ENCODE measurements at regions not wholly inside any gene's neighbourhood (a gene's known extent, or its start where the extent isn't known, plus 50 kb on each side); places are given as distances from the start of the nearest gene placed in this dataset.

DNA sequence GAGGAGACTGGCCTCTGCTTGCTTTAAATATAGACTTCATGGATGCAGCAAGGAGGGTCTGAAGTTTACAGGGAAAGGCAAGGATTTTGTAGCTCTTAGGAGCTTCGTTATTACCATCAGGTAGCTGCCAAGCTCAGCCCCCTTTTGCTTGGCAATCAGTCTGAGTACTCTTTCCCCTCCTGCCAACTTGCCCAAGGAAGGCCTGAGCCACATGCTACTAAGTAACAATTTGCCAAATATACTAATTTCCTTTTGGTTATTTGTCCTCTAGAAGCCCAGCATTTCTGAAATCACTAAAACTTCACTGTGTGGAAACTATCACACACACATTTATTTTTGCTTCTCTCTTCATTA lies 85.5 kb upstream of the ITPRID2 start:
- H3K79me2 ChIP-seq (ENCODE audit: control insufficient read depth, insufficient read depth, low read length), result no peaks in the 10 kb centered on the region
- no peak for FAIRE-seq
- peak overlapping the region; percentile 85 for H3K27ac ChIP-seq (ENCODE audit: insufficient read depth, low read depth, low read length)
- no peak overlapping the region for H3K4me3 ChIP-seq (replicated peaks in 1 of 3; ENCODE audit: insufficient read depth in 1 of 3, low read depth in 1 of 3, low read length in 3 of 3)
- peak overlapping the region; percentile 78 for H3K9ac ChIP-seq (replicated peaks; ENCODE audit: extremely low read depth, insufficient read depth, low read length)
- no peaks in the 10 kb centered on the region for H3K27me3 ChIP-seq (ENCODE audit: control insufficient read depth in 2 of 2, insufficient read depth in 2 of 2, low read length in 2 of 2)
- POLR2A ChIA-PET, result no interaction called here
- no peaks in the 10 kb centered on the region for H3K36me3 ChIP-seq (ENCODE audit: control insufficient read depth in 2 of 2, extremely low read depth in 1 of 2, insufficient read depth in 2 of 2, low read length in 2 of 2)
- no peaks in the 10 kb centered on the region for H4K20me1 ChIP-seq (replicated peaks; ENCODE audit: control insufficient read depth, extremely low read depth, insufficient read depth, low read length)
- dilution Hi-C loops (cut with MboI; ENCODE audit: extremely low pct_ligation_motif_present, low sequenced_read_pairs), result no loop called here
- H2AFZ ChIP-seq (ENCODE audit: low read depth, low read length), result peak overlapping the region; percentile 83
- H3K4me2 ChIP-seq (ENCODE audit: insufficient read depth, low read length), result peak overlapping the region; percentile 76
- peaks cover 40% of the 10 kb centered on the region for H3K4me1 ChIP-seq (ENCODE audit: control insufficient read depth, extremely low read depth, insufficient read depth, low read length)
- no peak for TF ChIP-seq POLR2A (IDR thresholded peaks at IDR 0.05; ENCODE audit: low read depth, low read length)
- TF ChIP-seq MYC (IDR thresholded peaks at IDR 0.05; ENCODE audit: low read depth, low read length), result no peak
- TF ChIP-seq, protein P1, sequence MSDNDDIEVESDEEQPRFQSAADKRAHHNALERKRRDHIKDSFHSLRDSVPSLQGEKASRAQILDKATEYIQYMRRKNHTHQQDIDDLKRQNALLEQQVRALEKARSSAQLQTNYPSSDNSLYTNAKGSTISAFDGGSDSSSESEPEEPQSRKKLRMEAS (IDR thresholded peaks at IDR 0.05; ENCODE audit: insufficient read depth, insufficient read length), result no peak
- TF ChIP-seq, protein P2, sequence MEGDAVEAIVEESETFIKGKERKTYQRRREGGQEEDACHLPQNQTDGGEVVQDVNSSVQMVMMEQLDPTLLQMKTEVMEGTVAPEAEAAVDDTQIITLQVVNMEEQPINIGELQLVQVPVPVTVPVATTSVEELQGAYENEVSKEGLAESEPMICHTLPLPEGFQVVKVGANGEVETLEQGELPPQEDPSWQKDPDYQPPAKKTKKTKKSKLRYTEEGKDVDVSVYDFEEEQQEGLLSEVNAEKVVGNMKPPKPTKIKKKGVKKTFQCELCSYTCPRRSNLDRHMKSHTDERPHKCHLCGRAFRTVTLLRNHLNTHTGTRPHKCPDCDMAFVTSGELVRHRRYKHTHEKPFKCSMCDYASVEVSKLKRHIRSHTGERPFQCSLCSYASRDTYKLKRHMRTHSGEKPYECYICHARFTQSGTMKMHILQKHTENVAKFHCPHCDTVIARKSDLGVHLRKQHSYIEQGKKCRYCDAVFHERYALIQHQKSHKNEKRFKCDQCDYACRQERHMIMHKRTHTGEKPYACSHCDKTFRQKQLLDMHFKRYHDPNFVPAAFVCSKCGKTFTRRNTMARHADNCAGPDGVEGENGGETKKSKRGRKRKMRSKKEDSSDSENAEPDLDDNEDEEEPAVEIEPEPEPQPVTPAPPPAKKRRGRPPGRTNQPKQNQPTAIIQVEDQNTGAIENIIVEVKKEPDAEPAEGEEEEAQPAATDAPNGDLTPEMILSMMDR (IDR thresholded peaks at IDR 0.05; ENCODE audit: extremely low read depth in 1 of 2, insufficient read depth in 1 of 2, low read depth in 1 of 2, low read length in 2 of 2), result no peak
- no peak for TF ChIP-seq JUN (IDR thresholded peaks at IDR 0.05; ENCODE audit: borderline replicate concordance, insufficient read depth, insufficient read length, low read depth)
- TF ChIP-seq EZH2 (IDR thresholded peaks at IDR 0.05; ENCODE audit: borderline replicate concordance, low read depth, low read length, severe bottlenecking), result no peak
- no peak for TF ChIP-seq POLR2AphosphoS5 (IDR thresholded peaks at IDR 0.05; ENCODE audit: insufficient read depth, low read depth, low read length)
- no peak for TF ChIP-seq GATA2 (IDR thresholded peaks at IDR 0.05; ENCODE audit: insufficient read depth, insufficient read length, low read depth, low read length)
- no peak for TF ChIP-seq FOS (IDR thresholded peaks at IDR 0.05; ENCODE audit: borderline replicate concordance, insufficient read depth, low read length)
- H3K9me1 ChIP-seq (replicated peaks; ENCODE audit: control insufficient read depth, extremely low read depth, insufficient read depth, low read length), result no peaks in the 10 kb centered on the region
- CTCF ChIA-PET, result interaction anchor here (0.7 to 1.9 kb wide), 3 partner anchors 11 to 98 kb away, joined by 3 to 8 read pairs (median 3); no protein-coding TSS in a partner anchor
- intact Hi-C loops (cut with micrococcal nuclease), result no loop called here
- DNase-seq (ENCODE audit: low read depth, low spot score), result no peak
- H3K9me3 ChIP-seq (replicated peaks; ENCODE audit: control insufficient read depth, insufficient read depth, low read length), result no peaks in the 10 kb centered on the region
- no TSS peak for BruUV-seq (replicated peaks)

Measured in endothelial cell of umbilical vein (primary cell).